ENCODE measurements at regions not wholly inside any gene's neighbourhood (a gene's known extent, or its start where the extent isn't known, plus 50 kb on each side); places are given as distances from the start of the nearest gene placed in this dataset.
A peak's percentile ranks its signal among the peaks of the same experiment; 100 is the strongest.

- H3K4me3 ChIP-seq: no peak overlapping the region
- no peaks in the 10 kb centered on the region for H3K36me3 ChIP-seq
- H3K27me3 ChIP-seq: no peaks in the 10 kb centered on the region
- 61 to 89% methylated on average over 2 of the region's 2 CpGs for WGBS, 2 donors
- TF ChIP-seq POLR2A (IDR thresholded peaks at IDR 0.05) (no peak), EP300 (IDR thresholded peaks at IDR 0.05) (no peak), CTCF (IDR thresholded peaks at IDR 0.05) (no peak)
- no peak for DNase-seq (ENCODE audit: low spot score in 2 of 2)
- no peak overlapping the region for H3K27ac ChIP-seq
- no peaks in the 10 kb centered on the region for H3K9me3 ChIP-seq
- peaks cover 0 to 32% (median 0%) of the 10 kb centered on the region in 4 donors for H3K4me1 ChIP-seq
Observed at GRCh38 chr9:115209601-115210306, 91.8 kb upstream of the TNC start.

- Histone ChIP-seq H3K9me3 (no peaks in the 10 kb centered on the region), H3K4me1 (peaks cover 0 to 32% (median 0%) of the 10 kb centered on the region in 4 donors), H3K4me3 (no peak overlapping the region), H3K27me3 (no peaks in the 10 kb centered on the region), H3K27ac (no peak overlapping the region), H3K36me3 (no peaks in the 10 kb centered on the region)
- no peak for TF ChIP-seq EP300 (IDR thresholded peaks at IDR 0.05)
- TF ChIP-seq CTCF (IDR thresholded peaks at IDR 0.05): no peak
- no peak for TF ChIP-seq POLR2A (IDR thresholded peaks at IDR 0.05)
- no peak for DNase-seq (ENCODE audit: low spot score in 2 of 2)
- WGBS, 2 donors: 91 to 95% methylated on average over 2 of the region's 2 CpGs
Observed at GRCh38 chr9:115210699-115211098, 92.7 kb upstream of the TNC start.

- 52 to 64% methylated on average over 3 of the region's 3 CpGs for WGBS, 2 donors
- TF ChIP-seq POLR2A (IDR thresholded peaks at IDR 0.05): no peak
- no peak for TF ChIP-seq EP300 (IDR thresholded peaks at IDR 0.05)
- TF ChIP-seq CTCF (IDR thresholded peaks at IDR 0.05): no peak
- H3K27ac ChIP-seq: no peak overlapping the region
- no peaks in the 10 kb centered on the region for H3K27me3 ChIP-seq
- peaks cover 0 to 32% (median 0%) of the 10 kb centered on the region in 4 donors for H3K4me1 ChIP-seq
- no peaks in the 10 kb centered on the region for H3K36me3 ChIP-seq
- H3K9me3 ChIP-seq: no peaks in the 10 kb centered on the region
- H3K4me3 ChIP-seq: no peak overlapping the region
- DNase-seq (ENCODE audit: low spot score in 2 of 2): no peak
Observed at GRCh38 chr9:115211413-115212124, 93.6 kb upstream of the TNC start.

- no peak for DNase-seq (ENCODE audit: low spot score in 2 of 2)
- Histone ChIP-seq H3K27ac (no peak overlapping the region), H3K27me3 (no peaks in the 10 kb centered on the region), H3K4me3 (no peak overlapping the region), H3K36me3 (no peaks in the 10 kb centered on the region), H3K4me1 (peaks cover 0 to 32% (median 0%) of the 10 kb centered on the region in 4 donors), H3K9me3 (no peaks in the 10 kb centered on the region)
- TF ChIP-seq EP300 (IDR thresholded peaks at IDR 0.05): no peak
Observed at GRCh38 chr9:115212125-115212605, 94.2 kb upstream of the TNC start.

GRCh38 chr9:115212832-115213231, 94.9 kb upstream of the TNC start:
- no peaks in the 10 kb centered on the region for H3K27me3 ChIP-seq
- peak overlapping the region in 1 of 4 donors; percentile 1 for H3K27ac ChIP-seq
- no peak for TF ChIP-seq CTCF (IDR thresholded peaks at IDR 0.05)
- TF ChIP-seq EP300 (IDR thresholded peaks at IDR 0.05): no peak
- no peak for TF ChIP-seq POLR2A (IDR thresholded peaks at IDR 0.05)
- H3K4me3 ChIP-seq: no peak overlapping the region
- DNase-seq (ENCODE audit: low spot score in 2 of 2): no peak
- no peaks in the 10 kb centered on the region for H3K36me3 ChIP-seq
- peaks cover 0 to 32% (median 0%) of the 10 kb centered on the region in 4 donors for H3K4me1 ChIP-seq
- WGBS, 2 donors: 49 to 66% methylated on average over 3 of the region's 3 CpGs
- no peaks in the 10 kb centered on the region for H3K9me3 ChIP-seq

Data from tibial nerve (tissue), 4 donors.